ENCODE measurements at regions not wholly inside any gene's neighbourhood (a gene's known extent, or its start where the extent isn't known, plus 50 kb on each side); places are given as distances from the start of the nearest gene placed in this dataset.
"Not testable (repeated sequence)": the region's sequence is repeated elsewhere in the genome, so short reads cannot be mapped to it uniquely, and the experiment has no call there.

DNA sequence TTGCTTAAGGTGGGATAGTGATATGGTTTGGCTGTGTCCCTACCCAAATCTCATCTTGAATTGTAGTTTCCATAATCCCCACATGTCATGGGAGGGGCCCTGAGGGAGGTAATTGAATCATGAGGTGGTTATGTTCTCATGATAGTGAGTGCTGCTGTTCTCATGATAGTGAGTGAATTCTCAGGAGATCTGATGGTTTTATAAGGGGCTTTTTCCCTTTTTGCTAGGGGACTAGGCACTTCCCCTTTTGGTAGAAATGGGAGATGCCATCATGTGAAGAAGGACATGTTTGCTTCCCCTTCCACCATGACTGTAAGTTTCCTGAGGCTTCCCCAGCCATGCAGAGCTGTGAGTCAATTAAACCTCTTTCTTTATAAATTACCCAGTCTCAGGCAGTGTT, 137.5 kb downstream of the DUSP10 start:
- DNase-seq: not testable (repeated sequence)

DNA sequence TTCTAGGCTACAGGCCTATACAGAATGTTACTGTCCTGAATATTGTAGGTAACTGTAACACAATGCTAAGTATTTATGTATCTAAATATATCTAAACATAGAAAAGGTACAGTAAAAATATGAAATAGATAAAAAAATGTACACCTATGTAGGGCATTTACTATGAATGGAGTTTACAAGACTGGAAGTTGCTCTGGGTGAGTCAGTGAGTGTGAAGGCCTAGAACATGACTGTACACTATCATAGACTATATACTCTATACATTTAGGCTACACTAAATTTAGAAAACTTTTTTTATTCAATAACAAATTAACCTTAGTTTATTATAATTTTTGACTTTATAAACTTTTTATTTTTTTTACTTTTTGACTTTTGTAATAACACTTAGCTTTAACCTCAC, 136.9 kb downstream of the DUSP10 start:
- DNase-seq: no peak

DNA sequence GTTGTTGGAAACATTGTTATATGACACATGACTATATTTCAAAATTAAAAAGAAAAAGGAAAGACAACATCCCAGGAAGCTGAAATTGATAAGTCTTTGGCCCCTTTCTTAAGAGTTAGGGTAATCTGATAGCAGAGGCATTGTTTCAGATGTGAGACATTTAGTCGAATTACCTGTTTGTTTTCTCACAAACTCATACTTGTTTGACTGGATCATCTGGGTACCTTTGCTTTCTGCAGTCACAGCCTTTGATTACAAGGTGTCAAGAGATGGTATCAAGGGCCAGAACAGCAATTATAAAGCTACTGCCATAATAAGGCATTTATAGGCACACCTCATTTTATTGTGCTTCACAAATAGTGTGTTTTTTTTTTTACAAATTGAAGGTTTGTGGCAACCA, 136.3 kb downstream of the DUSP10 start:
- DNase-seq: no peak

DNA sequence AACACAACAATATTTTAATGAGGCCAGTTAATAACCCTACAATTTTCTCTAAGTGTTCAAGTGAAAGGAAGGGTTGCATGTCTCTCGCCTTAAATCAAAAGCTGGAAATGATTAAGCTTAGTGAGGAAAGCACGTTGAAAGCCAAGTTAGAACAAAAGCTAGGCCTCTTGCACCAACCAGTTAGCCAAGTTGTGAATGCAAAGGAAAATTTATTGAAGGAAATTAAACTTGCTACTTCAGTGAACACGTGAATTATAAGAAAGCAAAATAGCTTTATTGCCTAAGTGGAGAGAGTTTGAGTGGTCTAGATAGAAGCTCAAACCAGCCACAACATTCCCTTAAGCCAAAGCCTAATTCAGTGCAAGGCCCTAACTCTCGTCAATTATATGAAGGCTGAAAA, 135.6 kb downstream of the DUSP10 start:
- DNase-seq: no peak

DNA sequence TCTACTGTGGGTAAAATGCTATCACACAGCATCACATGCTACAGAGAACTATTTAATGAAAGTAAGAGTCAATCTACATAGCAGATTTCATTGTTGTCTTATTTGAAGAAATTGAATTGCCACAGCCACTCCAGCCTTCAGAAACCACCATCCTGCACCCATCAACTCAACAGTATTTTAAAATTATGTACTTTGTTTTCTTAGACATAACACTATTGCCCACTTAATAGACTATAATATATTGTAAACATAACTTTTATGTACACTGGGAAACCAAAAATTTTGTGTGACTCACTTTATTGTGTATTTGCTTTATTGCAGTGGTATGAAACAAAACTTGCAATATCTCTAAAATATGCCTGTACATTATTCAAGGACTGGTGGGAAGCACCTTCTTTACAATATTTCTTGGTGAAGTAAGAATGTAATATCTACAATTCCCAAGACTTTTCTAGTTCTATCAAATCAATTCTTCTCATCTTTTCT, 133.0 kb downstream of the DUSP10 start:
- DNase-seq: no peak

DNA sequence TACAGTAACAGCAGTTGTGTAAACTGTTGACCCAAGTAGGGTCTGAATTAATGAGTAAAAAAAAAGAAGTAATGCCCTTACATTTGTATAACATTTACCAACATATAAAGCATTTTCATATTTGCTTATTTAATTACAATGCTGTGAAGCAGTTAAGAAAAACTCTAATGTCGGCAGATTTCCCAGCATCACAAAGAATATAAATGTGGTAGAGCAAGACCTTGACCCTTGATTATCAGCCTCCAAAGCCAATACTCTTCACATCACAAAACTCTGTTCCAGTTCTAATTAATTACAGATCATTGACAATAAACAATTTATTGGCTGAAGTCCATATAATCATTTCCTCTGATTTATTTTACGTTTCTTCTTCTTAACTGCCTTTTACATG, 130.2 kb downstream of the DUSP10 start:
- no peak for DNase-seq

DNA sequence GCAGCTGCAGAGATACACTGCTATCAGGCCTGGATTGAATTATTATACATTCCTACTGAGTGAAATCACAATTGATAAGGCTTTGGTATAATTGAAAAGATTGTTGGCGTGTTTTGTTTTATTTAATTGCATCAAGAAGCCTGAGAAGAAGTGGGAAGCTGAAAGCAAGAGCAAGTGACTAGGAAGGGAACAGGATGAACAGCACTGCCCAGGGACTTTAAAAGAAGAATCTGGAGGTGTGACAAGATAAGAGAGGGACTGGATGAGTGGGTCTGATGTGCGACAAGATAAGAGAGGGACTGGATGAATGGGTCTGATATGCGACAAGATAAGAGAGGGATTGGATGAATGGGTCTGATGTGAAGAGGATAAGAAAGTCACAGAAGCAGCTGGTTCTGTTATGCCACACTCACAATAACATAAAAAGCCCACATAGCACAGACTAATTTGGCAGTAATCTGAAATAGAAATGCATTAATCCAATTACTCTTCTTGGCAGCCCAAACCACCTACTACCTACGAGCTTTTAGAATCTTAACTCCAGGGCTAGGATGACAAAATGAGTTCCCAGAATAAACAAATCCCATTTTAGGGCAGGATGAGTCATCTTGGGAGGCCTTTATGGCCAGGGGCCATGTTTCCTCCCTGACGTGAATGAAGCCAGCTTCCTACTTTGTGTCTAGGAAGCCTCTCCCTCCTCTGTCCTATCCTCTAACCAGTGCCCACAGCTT, 129.7 kb downstream of the DUSP10 start:
- DNase-seq: peak; percentile 63

DNA sequence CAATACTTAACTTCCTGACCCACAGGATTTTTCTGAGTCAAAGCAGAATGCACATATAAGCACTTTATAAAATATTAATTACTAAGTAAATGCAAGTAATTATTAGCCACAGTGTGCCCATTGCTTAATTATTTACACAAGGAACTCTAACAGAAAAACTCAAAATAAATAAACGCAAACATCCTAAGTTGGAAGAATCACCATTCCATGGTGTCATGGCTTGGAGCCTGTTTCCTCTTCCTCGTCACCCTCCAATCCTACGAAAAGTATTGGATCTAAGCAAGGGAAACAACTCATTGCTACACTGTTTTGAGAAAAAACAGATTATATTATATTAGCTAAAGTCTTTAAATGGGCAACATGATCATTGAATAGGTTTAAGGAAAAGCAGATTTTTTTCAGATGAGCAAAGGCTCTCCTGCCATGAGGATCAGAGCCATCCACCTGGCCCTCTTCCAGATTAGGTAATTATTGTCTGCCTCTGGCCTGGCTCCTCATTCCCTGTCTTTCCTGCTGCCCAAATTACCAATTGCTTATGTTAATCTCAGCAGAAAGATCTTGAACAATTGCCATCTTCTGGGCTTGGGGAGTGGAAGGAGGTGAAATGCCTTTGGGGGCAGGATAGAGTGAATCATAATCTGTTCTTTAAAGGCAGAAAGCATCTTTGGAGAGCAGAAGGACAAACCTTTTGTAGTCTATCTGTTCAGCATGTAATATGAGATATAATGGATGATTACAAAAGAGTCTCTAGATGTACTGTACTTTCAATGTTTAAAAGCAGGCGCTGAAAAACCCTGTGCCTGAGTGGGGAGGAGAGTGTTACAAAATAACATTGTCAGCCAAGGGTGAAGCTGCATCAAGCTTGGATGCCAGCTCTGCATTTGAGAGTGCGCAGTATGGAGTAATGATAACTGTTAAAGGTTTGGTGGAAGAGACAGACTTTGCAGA, 121.2 kb downstream of the DUSP10 start:
- DNase-seq: peak; percentile 54

DNA sequence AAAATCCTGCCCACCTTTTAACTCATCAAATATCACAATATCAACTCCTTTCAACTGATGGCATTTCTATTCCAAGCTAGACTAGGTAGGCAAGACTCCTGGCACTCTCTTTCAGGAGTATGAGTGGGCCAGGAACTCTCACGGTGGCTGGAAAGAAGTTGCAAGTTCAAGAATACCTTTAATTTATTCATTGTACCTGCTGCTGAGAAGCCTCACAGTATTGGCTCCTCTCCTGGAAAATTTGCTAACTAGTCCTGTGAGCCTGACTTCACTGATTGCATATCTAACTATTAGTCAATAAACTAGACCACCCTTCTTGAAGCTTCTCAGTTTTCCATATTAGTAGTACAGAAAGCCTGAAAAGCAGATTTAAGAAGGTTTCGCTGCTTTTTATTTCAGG, 120.2 kb downstream of the DUSP10 start:
- no peak for DNase-seq

DNA sequence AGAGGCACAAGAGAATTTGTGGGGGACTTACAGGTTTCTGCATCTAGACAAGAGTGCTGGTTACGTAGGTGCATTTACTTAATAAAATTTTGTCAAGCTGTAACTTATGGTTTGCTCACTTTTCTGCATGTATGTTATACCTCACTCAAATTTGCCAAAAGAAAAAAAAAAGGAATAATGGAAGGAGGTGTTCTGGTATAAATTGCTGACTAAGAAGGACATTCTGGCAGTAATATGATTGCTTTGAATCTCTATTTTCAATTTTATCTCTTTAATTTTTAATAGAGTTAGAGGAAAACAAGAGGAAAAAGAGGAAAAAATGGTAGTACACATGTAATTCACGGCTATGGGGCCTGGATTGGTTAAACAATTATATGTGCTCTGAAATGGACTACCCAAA, 119.5 kb downstream of the DUSP10 start:
- no peak for DNase-seq

DNA sequence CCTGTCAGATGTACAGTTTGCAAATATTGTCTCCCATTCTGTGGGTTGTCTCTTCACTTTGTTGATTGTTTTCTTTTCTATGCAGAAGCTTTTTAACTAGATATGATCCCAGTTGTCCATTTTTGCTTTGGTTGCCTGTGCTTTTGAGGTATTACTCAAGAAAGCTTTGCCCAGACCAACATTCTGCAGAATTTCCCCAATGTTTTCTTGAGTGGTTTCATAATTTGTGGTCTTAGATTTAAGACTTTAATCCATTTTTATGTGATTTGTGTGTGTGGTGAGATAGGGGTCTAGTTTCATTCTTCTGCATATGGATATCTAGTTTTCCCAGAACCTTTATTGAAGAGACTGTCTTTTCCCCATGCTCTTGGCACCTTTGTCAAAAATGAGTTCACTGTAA, 116.9 kb downstream of the DUSP10 start:
- DNase-seq: no peak

DNA sequence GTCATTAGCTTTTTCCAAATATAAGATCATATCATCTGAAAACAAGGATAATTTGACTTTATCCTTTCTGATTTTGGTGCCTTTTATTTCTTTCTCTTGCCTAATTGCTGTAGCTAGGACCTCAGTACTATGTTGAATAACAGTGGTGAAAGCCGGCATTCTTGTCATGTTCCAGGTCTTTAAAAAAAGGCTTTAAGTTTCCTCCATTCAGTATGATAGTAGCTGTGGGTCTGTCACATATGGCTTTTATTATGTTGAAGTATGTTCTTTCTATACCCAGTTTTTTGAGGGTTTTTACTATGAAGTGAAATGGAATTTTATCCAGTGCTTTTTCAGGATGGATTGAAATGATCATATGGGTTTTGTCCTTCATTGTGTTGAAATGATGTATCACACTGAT, 115.8 kb downstream of the DUSP10 start:
- DNase-seq: no peak

DNA sequence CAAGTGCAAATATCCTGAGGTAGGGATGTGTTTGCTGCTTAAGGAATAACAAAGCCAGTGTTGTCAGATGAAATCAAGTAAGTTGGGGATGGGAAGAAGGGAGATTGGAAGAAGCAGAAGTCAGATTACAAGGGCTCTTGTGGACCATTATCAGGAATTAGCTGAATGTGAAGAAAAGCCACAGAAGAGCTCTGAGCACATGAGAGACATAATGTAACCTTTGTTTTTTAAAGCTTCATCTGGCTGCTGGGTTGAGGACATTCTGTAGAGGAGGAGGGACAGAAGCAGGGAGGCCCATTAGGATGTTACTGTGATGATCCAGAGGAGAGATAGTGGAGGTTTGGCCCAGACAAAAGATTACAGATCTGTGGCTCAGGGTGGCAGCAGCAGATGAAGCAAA, 111.7 kb downstream of the DUSP10 start:
- no peak for DNase-seq

DNA sequence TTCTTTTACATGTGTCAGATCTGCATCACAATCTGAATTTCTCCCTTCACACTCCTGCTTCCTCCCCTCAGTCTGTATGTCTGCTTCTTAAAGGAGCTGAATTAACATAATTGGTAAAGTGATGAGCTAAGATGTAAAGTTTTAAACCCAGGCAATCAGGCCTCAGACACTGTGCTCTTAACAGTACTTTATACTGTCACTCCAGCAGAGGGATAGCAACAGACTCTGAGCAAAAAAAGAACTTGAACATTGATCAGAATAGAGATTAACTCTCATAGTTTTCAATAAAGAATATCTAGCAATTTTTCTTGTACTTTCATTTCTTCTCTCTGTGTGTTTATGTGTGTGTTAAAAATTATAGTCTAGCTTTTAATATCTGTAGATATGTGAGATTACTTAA, 110.3 kb downstream of the DUSP10 start:
- no peak for DNase-seq

DNA sequence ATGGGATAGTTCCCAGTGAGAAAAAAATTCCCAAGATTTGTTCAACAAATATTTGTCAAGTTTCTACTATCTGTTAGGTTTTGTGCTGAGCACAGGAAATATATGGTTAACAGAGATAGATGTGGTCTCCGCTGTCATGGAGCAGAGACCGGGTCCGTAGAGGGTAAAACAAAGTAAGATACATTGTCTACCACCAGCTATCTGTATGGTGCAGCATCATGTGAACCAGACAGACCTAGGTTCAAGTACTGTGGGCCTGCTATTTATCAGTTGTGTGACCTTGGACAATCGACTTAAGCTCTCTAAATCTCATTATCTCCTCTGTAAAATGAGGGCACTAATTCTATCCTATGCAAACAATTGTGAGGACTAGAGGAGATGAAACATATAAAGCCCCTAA, 109.8 kb downstream of the DUSP10 start:
- DNase-seq: no peak

DNA sequence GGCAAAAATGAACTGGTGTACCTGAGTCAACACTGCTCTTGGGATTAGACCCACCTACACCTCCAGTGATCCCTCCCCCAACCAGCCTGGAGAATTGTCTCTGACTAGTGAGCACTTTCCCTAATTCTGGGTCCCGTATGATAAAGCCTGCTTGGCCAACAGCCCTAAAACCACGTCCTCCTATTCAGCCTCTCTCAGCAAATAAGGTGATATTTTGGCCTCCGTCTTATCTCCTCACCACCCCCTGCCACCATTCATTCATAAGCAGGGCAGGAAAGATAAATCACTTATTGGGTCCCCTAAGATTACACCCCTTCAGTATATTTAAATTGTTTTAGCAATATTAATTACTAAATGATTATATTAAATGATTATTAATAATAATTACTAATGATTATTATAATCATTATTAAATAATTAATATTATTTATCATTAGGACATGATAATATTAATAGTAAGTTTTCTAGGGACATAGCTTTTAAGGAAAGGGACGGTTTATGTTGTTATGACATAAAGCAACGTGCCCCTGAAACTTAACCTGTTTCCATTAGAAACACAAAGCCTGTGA, 108.0 kb downstream of the DUSP10 start:
- no peak for DNase-seq

DNA sequence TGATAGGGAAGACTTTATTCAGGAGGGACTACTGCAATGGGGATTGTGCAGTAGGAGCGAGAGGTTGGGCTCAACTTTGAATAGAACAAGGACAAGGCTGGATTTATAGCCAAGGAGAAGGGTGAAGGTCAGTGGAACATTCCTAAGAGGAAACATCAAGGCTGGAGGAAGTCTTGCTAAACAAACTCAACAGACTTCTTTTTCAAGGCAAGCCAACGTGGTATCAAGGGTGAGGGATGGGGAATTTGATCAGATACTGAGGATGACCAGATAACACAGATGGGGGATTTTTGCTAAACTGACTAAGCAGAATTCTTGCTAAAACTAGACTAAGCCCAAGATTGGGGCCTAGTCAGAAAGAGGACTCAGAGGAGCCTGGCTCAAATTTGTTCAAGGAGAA, 107.3 kb downstream of the DUSP10 start:
- no peak for DNase-seq

DNA sequence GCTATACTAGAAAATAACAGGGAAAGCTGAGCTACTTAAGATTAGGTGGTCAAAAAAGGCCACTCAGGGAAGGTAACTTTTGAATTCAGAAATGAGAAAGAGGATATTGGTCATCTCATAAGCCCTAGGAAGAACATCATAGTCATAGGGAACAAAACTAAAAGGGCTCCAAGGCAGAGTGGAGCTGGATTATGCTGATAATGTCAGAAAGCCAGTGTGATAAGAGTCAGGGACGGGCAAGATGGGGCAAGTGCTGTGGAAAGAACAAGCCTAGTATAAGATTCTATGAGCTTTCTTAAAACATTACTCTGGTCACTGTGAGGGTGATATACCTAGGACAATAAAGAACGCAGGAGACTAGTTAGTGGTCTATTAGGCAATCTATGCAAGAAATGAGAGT, 106.6 kb downstream of the DUSP10 start:
- no peak for DNase-seq

DNA sequence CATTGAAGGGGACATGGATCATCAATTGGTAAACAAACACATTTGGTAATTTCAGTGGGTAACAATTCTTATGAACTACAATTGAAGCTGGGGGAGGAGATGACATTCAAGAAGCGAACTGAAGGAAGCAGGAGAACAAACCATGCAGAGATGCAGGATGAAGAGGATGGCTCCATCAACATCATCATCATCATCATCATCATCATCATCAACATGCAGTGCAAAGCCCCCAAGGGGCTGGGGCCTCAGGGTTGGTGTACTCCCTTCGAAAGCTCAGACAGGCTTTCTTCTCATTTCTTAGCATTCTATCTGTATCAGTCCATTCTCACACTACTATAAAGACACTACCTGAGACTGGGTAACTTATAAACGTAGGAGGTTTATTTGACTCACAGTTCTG, 105.8 kb downstream of the DUSP10 start:
- no peak for DNase-seq

DNA sequence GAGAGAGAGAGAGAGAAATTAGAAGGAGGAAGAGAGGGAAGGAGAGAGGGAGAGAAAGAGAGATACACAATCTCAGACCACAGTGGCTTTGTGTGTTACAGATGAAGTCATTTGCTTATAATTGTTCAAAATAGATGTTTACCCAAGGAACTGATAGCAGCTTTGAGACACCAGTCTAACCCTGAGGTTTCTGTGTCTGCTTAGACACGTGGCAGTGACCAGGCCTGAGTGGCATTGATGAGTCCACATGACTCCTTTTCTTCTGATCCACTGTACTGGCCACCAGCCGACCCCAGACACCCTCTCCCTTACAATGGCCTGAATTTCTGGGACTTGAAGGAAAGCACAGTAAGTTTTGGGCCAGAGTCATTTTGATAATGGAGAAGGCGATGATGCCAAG, 104.9 kb downstream of the DUSP10 start:
- DNase-seq: no peak

DNA sequence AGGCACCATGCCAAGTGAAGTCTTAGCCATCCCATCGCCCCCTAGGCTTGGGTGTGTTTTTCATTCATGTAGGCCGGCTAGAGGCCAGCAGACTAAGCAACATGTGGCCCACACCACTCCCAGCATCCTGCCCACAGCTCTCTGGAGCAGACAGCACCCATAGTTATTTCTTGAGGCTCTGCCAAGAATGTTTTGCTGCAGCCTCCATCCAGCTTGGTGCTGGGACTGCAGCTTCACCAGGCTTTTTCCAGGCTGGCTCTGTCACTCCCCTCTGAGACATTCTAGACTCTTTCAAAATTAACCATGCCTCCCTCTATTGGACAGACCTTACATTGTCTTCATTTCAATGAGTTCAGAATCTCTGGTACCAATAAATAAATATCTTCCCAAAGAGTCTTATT, 104.2 kb downstream of the DUSP10 start:
- no peak for DNase-seq

DNA sequence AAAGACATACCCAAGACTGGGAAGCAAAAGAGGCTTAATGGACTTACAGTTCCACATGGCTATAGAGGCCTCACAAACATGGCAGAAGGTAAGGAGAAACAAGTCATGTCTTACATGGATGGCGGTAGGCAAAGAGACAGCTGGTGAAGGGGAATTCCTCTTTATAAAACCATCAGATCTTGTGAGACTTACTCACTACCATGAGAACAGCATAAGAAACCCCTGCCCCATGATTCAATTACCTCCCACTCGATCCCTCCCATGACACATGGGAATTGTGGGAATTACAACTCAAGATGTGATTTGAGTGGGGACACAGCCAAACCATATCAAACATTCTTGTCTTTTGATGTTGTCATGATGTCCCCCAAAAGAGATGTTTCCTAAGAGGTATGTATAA, 103.3 kb downstream of the DUSP10 start:
- DNase-seq: no peak

DNA sequence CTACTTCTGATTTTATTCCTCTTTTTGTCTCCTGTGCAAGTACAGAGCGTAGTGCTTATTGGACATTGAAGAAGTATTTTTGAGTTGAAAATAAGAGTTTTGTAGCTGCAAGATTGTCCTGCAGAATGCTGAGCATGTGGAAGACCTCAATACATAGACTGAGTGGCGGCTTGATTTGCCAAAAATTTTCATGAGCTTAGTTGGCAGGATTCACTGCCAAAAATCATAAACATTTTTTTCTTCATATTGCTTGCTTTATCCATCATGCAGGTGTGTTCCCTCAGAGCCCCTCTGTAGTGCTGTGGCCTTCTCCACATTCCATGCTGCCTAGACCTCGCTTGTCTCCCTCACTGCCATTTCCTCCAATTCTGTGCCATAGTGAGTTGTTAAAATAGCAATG, 100.1 kb downstream of the DUSP10 start:
- DNase-seq: no peak
